ENCODE measurements at regions not wholly inside any gene's neighbourhood (a gene's known extent, or its start where the extent isn't known, plus 50 kb on each side); places are given as distances from the start of the nearest gene placed in this dataset.

DNA sequence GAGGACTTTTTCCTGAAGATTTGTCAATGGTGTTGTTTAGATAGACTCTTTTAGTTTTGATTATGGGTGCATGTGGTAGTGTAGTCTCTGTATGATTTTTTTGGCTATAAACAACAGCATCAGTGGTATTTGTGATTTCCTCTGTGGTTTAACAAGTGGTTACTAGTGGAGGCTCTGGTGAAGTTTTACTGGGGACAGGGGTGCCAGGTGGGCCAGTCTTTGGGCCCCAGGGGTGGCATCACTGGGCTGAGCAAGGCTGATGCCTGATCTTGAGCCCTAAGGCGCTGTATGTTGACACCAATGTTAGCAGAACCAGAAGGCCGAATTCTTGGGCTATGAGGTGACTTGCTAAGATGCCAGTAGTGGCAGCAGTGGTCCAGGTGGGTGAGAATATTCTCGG lies 811.4 kb downstream of the DACH1 start:
- H3K56ac ChIP-seq (ENCODE audit: insufficient read length, low read depth, low read length), result no peak overlapping the region
- no peak overlapping the region for H3K18ac ChIP-seq (ENCODE audit: insufficient read length, low read depth, low read length)
- Mint-ChIP-seq H3K36me3 (ENCODE audit: insufficient read depth in 1 of 3, low read depth in 3 of 3) (peaks cover 0 to 15% (median 3%) of the 10 kb centered on the region in 3 experiments; a peak in 4 of 7 replicates), H3K4me1 (peaks cover 9 to 12% of the 10 kb centered on the region in 2 experiments), H3K9me3 (peaks cover 7 to 9% of the 10 kb centered on the region in 2 experiments; a peak in 4 of 5 replicates), H3K27me3 (ENCODE audit: low read depth) (no peaks in the 10 kb centered on the region), H3K27ac (no peak overlapping the region), H3K4me3 (no peak overlapping the region)
- H2BK15ac ChIP-seq (ENCODE audit: low read depth, low read length), result no peak overlapping the region
- no peak overlapping the region for H4K8ac ChIP-seq (replicated peaks; ENCODE audit: insufficient read length, low read depth, low read length)
- no peak overlapping the region for H2BK20ac ChIP-seq (ENCODE audit: low read depth, low read length, poor library complexity, severe bottlenecking)
- no peak overlapping the region for H4K91ac ChIP-seq (ENCODE audit: insufficient read length, low read depth, low read length)
- no peaks in the 10 kb centered on the region for H3K23me2 ChIP-seq (ENCODE audit: insufficient read length, low read depth, low read length, poor library complexity, severe bottlenecking)
- no peak for DNase-seq
- no peaks in the 10 kb centered on the region for H4K20me1 ChIP-seq (ENCODE audit: control insufficient read depth, insufficient read depth, insufficient read length)
- H2AFZ ChIP-seq (ENCODE audit: low read length), result no peak overlapping the region
- no peak overlapping the region for H2BK12ac ChIP-seq (ENCODE audit: insufficient read length, low read depth, low read length)
- WGBS (ENCODE audit: extremely low coverage, insufficient read length, low lambda C conversion rate), result no CpG with 5 or more reads among the region's 3 CpGs
- H3T11ph ChIP-seq (ENCODE audit: low read length), result no peak overlapping the region
- no peak overlapping the region for H2BK5ac ChIP-seq (ENCODE audit: insufficient read length, low read length)
- no peaks in the 10 kb centered on the region for H3K9me3 ChIP-seq (ENCODE audit: control insufficient read depth, low read depth, low read length)
- H3K4me1 ChIP-seq (ENCODE audit: insufficient read depth, low read length), result no peaks in the 10 kb centered on the region
- no peak overlapping the region for H3K14ac ChIP-seq (ENCODE audit: insufficient read depth, low read length)
- H3K23ac ChIP-seq (ENCODE audit: insufficient read length, low read depth, low read length), result no peak overlapping the region
- H3K4ac ChIP-seq (ENCODE audit: low read depth, low read length), result no peak overlapping the region
- H3K79me1 ChIP-seq (ENCODE audit: insufficient read depth, low read depth, low read length, poor library complexity, severe bottlenecking), result no peaks in the 10 kb centered on the region
- no peak overlapping the region for H3K9ac ChIP-seq (ENCODE audit: extremely low read depth, insufficient read length, low read length)
- no peak overlapping the region for H2AK5ac ChIP-seq (ENCODE audit: insufficient read length, low read length)
- no peak overlapping the region for H3K4me2 ChIP-seq (ENCODE audit: insufficient read depth, insufficient read length, low read length)
- H3K79me2 ChIP-seq (ENCODE audit: insufficient read depth, low read length), result no peaks in the 10 kb centered on the region
- no peak overlapping the region for H2BK120ac ChIP-seq (ENCODE audit: low read depth, low read length, poor library complexity, severe bottlenecking)
- TF ChIP-seq, protein P1, sequence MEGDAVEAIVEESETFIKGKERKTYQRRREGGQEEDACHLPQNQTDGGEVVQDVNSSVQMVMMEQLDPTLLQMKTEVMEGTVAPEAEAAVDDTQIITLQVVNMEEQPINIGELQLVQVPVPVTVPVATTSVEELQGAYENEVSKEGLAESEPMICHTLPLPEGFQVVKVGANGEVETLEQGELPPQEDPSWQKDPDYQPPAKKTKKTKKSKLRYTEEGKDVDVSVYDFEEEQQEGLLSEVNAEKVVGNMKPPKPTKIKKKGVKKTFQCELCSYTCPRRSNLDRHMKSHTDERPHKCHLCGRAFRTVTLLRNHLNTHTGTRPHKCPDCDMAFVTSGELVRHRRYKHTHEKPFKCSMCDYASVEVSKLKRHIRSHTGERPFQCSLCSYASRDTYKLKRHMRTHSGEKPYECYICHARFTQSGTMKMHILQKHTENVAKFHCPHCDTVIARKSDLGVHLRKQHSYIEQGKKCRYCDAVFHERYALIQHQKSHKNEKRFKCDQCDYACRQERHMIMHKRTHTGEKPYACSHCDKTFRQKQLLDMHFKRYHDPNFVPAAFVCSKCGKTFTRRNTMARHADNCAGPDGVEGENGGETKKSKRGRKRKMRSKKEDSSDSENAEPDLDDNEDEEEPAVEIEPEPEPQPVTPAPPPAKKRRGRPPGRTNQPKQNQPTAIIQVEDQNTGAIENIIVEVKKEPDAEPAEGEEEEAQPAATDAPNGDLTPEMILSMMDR (conservative IDR thresholded peaks at IDR 0.05), result no peak
- no peaks in the 10 kb centered on the region for H3K27me3 ChIP-seq (ENCODE audit: insufficient read depth, low read length)
- H4K5ac ChIP-seq (ENCODE audit: insufficient read length, low read depth, low read length), result no peak overlapping the region
- H3K27ac ChIP-seq (ENCODE audit: insufficient read length, low read depth, low read length), result no peak overlapping the region
